BLaER1 treated with 17β-estradiol and CSF1 and Interleukin-3, amounts not matched to agents 10 nM and 100 nM (cell line): ENCODE measurements at regions not wholly inside any gene's neighbourhood (a gene's known extent, or its start where the extent isn't known, plus 50 kb on each side); places are given as distances from the start of the nearest gene placed in this dataset.

Experiments used
- H3K27ac ChIP-seq, 11 experiments: shearing (Covaris generic); formaldehyde crosslinking; 2 replicates each; pipeline ENCODE4 v1.8.1; 2022
- H3K27me3 ChIP-seq, 11 experiments: shearing (Covaris generic); formaldehyde crosslinking; 2 replicates each; pipeline ENCODE4 v1.8.1; 2022
- H3K36me3 ChIP-seq, 11 experiments: shearing (Covaris generic); formaldehyde crosslinking; 2 replicates each; pipeline ENCODE4 v1.8.1; 2022
- H3K4me1 ChIP-seq, 10 experiments: shearing (Covaris generic); formaldehyde crosslinking; 2 replicates each; pipeline ENCODE4 v1.8.1; 2022
- H3K4me2 ChIP-seq, 11 experiments: shearing (Covaris generic); formaldehyde crosslinking; 2 replicates each; pipeline ENCODE4 v1.8.1; 2022
- H3K4me3 ChIP-seq, 10 experiments: shearing (Covaris generic); formaldehyde crosslinking; 2 replicates each; pipeline ENCODE4 v1.8.1; 2022
- H3K9ac ChIP-seq, 11 experiments: shearing (Covaris generic); formaldehyde crosslinking; 2 replicates each; pipeline ENCODE4 v1.8.1; 2022
- H3K9me3 ChIP-seq, 11 experiments: shearing (Covaris generic); formaldehyde crosslinking; replicated peaks in 1 of 11; 2 replicates each; pipeline ENCODE4 v1.8.1; 2022
- H4K20me1 ChIP-seq, 11 experiments: shearing (Covaris generic); formaldehyde crosslinking; 2 replicates each; pipeline ENCODE4 v1.8.1; 2022
- Cebpa-rat ChIP-seq, 11 experiments: shearing (Covaris generic); IDR thresholded peaks; 2 replicates each; pipeline ENCODE4 v1.8.1; 2022

DNA sequence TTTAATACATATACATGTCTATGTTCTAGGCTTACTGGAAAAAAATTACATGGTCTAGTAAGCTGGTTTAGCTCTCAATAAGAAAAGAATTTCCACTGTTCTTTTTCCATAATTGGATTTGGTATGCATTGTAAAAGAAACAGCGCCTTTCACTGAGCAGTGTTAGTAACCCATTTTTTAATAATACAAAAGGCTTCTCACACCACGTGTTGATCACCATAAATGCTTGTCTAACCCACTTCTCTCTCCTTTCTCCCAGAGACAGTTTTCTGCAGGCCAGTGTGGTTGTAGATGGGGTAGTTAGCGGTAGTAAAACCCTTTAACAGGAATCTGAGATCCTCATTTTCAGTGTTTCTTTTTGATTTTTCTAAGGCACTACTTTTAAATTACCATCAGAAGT lies 348.7 kb upstream of the MANEA start:
- H3K4me1 ChIP-seq: no peaks in the 10 kb centered on the region
- H3K9ac ChIP-seq: no peak overlapping the region
- H4K20me1 ChIP-seq: no peaks in the 10 kb centered on the region
- TF ChIP-seq Cebpa-rat (IDR thresholded peaks at IDR 0.05): no peak
- H3K36me3 ChIP-seq: no peaks in the 10 kb centered on the region
- no peak overlapping the region for H3K4me3 ChIP-seq
- H3K9me3 ChIP-seq: no peaks in the 10 kb centered on the region
- H3K27ac ChIP-seq: no peak overlapping the region
- no peak overlapping the region for H3K4me2 ChIP-seq
- no peaks in the 10 kb centered on the region for H3K27me3 ChIP-seq

DNA sequence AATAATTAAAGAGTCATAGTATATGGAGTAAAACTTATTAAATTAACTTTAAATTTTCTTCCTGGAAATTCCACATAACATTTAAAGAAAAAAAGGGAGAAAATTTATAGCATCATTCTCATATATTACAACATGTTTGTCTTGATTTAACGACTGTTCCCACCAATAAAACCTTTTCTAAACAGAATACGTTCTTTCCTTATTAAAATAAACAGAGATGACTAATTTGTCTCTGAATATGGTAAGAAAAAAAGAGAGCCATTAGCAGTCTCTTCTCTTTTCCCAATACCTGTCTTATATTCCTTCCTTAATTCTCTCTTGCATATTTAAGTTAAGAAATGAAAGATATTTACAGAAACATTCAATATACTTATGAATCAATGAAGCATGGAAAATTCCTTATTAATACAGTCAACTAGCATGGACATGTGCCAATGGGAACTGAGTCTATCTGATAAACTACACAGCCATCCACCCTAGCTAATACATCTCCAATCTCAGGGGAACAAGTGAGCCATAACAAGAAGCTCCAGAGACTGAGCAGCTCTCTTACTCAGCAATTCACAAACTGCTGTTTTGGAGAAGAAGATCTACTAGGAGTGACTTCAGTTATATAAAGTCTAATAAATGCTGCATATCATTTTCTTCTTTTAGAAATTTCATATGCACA lies 347.1 kb upstream of the MANEA start:
- no peak for TF ChIP-seq Cebpa-rat (IDR thresholded peaks at IDR 0.05)
- no peak overlapping the region for H3K27ac ChIP-seq

DNA sequence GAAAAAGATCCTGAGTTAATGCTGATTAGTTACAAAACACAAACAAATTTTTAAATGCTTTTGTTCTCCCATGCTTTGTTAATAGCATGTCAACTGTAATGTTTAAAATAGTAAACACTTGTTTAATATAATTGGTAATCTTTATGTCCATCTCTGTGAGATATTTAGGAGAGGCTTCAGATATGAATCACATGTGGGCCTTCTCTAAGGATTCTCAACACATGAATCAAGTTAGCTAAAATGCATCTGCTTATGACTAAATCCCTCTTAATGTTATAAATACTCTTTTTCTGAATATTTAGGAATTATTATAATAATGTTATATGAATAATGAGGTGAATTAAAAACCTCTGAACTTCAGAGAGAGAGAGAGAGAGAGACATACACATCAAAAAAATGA lies 345.9 kb upstream of the MANEA start:
- no peak overlapping the region for H3K27ac ChIP-seq
- no peak for TF ChIP-seq Cebpa-rat (IDR thresholded peaks at IDR 0.05)
- H4K20me1 ChIP-seq: no peaks in the 10 kb centered on the region
- H3K9me3 ChIP-seq: no peaks in the 10 kb centered on the region
- H3K4me1 ChIP-seq: no peaks in the 10 kb centered on the region
- no peaks in the 10 kb centered on the region for H3K27me3 ChIP-seq
- no peak overlapping the region for H3K4me3 ChIP-seq
- H3K4me2 ChIP-seq: no peak overlapping the region
- no peak overlapping the region for H3K9ac ChIP-seq
- H3K36me3 ChIP-seq: no peaks in the 10 kb centered on the region

More for the DNA sequence above, 347.1 kb upstream of the MANEA start:
- no peak overlapping the region for H3K4me3 ChIP-seq
- H3K9me3 ChIP-seq: no peaks in the 10 kb centered on the region
- no peak overlapping the region for H3K9ac ChIP-seq
- H4K20me1 ChIP-seq: no peaks in the 10 kb centered on the region
- no peaks in the 10 kb centered on the region for H3K36me3 ChIP-seq
- no peak overlapping the region for H3K4me2 ChIP-seq
- H3K4me1 ChIP-seq: no peaks in the 10 kb centered on the region
- H3K27me3 ChIP-seq: no peaks in the 10 kb centered on the region

DNA sequence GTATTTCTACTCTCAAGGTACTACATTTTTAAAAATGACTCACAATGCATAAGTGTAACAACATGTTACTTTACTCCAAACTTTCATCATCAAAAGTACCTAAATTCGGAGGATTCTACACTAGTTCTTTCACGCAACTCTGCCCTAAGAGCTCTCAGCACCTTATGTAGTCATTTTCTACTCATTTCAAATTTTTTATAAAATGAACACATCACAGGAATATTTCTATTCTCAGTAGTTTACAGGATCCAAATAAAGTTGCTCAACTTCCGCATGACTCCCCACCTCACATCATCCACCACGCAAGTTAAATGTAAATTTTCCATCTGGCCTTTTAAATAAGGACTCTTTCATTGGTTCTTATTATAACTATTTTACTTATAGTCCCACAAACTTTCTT lies 344.9 kb upstream of the MANEA start:
- no peak overlapping the region for H3K27ac ChIP-seq
- no peaks in the 10 kb centered on the region for H3K4me1 ChIP-seq
- no peaks in the 10 kb centered on the region for H3K27me3 ChIP-seq
- no peak for TF ChIP-seq Cebpa-rat (IDR thresholded peaks at IDR 0.05)
- H3K9me3 ChIP-seq: no peaks in the 10 kb centered on the region
- H4K20me1 ChIP-seq: no peaks in the 10 kb centered on the region
- H3K4me3 ChIP-seq: no peak overlapping the region
- no peaks in the 10 kb centered on the region for H3K36me3 ChIP-seq
- no peak overlapping the region for H3K9ac ChIP-seq
- H3K4me2 ChIP-seq: no peak overlapping the region

DNA sequence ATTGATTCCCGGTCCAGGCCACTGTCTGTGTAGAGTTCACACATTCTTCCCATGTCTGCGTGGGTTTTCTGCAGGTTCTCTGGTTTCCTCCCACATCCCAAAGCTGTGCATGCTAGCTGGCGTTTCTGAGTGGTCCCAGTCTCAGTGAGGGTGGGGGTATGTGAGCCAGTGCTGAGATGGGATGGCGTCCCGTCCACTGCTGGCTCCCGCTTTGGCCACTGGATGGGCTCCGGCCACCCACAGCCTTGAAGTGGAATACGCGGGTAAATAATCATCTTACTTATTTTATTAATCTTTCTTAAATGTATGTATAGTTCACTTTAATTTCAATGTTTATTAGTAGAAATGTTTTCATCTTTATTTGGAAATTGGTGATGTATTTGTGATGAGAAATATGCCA lies 343.5 kb upstream of the MANEA start:
- Histone ChIP-seq H3K4me1 (no peaks in the 10 kb centered on the region), H3K9me3 (no peaks in the 10 kb centered on the region), H4K20me1 (no peaks in the 10 kb centered on the region), H3K27me3 (no peaks in the 10 kb centered on the region), H3K4me2 (no peak overlapping the region), H3K36me3 (no peaks in the 10 kb centered on the region), H3K27ac (no peak overlapping the region), H3K9ac (no peak overlapping the region), H3K4me3 (no peak overlapping the region)
- no peak for TF ChIP-seq Cebpa-rat (IDR thresholded peaks at IDR 0.05)

DNA sequence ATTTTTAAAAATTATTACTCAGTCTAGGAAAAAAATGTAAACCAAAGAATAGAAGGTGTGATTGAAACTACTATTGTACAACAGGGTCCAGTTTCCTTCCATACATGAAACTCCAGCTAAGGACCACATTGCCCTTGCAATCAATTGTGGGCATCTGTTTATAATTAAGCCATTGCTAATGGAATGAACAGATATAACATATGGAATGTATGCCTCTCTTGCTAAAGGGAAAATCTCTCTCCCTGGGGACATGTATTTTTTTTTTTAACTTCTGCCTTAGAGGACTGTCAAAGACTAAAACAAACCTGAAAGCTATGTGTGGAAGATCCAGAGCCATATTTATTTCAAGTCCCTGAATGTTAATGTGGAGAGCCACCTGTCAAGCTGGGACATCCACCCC lies 336.8 kb upstream of the MANEA start:
- no peaks in the 10 kb centered on the region for H3K36me3 ChIP-seq
- no peaks in the 10 kb centered on the region for H3K9me3 ChIP-seq
- no peak overlapping the region for H3K9ac ChIP-seq
- no peak overlapping the region for H3K4me2 ChIP-seq
- no peaks in the 10 kb centered on the region for H4K20me1 ChIP-seq
- no peak overlapping the region for H3K27ac ChIP-seq
- no peaks in the 10 kb centered on the region for H3K27me3 ChIP-seq
- no peak for TF ChIP-seq Cebpa-rat (IDR thresholded peaks at IDR 0.05)
- H3K4me1 ChIP-seq: no peaks in the 10 kb centered on the region
- no peak overlapping the region for H3K4me3 ChIP-seq

DNA sequence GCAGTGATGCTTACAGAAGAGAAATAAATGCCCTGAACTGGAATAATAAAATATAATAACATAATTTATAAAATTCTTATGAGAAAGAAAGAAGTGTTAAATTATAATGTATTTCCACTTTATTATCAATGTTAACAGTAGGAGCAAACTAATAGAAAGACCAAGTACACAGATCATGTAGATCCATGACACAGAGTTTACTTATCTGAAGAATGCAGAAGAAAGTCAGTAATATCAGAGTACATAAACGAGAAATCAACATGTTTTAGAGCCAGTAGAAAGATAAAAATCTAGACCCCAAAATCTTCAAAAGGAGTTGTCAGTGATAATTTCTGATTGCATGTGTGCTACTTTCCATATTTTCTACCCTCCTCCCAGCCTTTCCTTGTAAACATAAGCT lies 334.8 kb upstream of the MANEA start:
- no peak for TF ChIP-seq Cebpa-rat (IDR thresholded peaks at IDR 0.05)
- H3K27ac ChIP-seq: no peak overlapping the region
- no peaks in the 10 kb centered on the region for H4K20me1 ChIP-seq
- no peaks in the 10 kb centered on the region for H3K27me3 ChIP-seq
- H3K9me3 ChIP-seq: no peaks in the 10 kb centered on the region
- no peaks in the 10 kb centered on the region for H3K4me1 ChIP-seq
- H3K9ac ChIP-seq: no peak overlapping the region
- no peaks in the 10 kb centered on the region for H3K36me3 ChIP-seq
- no peak overlapping the region for H3K4me3 ChIP-seq
- no peak overlapping the region for H3K4me2 ChIP-seq

DNA sequence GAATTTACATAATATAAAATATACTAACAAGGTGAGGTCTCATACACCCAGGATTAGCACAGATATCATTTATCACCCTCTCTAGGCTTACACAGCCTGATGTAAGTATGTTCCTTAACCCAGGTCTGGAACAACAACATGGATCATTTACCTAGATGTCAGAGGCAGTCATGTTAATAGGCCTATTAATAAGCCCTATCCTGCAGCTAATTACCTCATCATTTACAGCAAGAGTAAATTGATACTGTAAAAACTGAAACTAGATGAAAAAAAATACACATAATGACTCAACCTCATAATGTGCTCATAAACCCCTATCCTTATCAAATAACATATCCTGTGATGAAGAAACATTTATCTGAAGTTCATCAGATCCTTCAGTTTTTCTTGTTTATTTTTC lies 334.3 kb upstream of the MANEA start:
- no peaks in the 10 kb centered on the region for H3K4me1 ChIP-seq
- TF ChIP-seq Cebpa-rat (IDR thresholded peaks at IDR 0.05): no peak
- H4K20me1 ChIP-seq: no peaks in the 10 kb centered on the region
- H3K27me3 ChIP-seq: no peaks in the 10 kb centered on the region
- no peak overlapping the region for H3K9ac ChIP-seq
- no peaks in the 10 kb centered on the region for H3K9me3 ChIP-seq
- no peak overlapping the region for H3K27ac ChIP-seq
- H3K4me3 ChIP-seq: no peak overlapping the region
- no peak overlapping the region for H3K4me2 ChIP-seq
- H3K36me3 ChIP-seq: no peaks in the 10 kb centered on the region

DNA sequence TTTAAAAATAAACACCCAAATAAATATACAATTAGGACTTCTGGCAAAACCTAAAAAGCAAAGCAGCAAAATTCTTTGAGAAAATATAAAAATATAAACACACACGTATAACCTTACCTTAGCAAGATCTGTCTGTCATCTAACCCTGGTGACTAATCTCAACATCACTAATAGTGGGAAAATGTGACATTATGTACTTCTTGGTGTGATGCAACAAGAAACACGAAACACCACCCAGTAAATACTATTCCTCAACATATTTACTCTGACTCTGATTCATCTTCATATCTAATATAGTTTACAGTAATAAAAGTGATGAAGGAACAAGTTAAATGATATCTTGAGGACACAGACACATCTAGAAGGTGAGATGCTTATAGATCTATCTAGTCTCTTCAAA lies 332.6 kb upstream of the MANEA start:
- Histone ChIP-seq H3K4me1 (no peaks in the 10 kb centered on the region), H3K4me3 (no peak overlapping the region), H3K4me2 (no peak overlapping the region), H3K9me3 (no peaks in the 10 kb centered on the region), H4K20me1 (no peaks in the 10 kb centered on the region), H3K9ac (no peak overlapping the region), H3K27me3 (no peaks in the 10 kb centered on the region), H3K36me3 (no peaks in the 10 kb centered on the region), H3K27ac (no peak overlapping the region)
- no peak for TF ChIP-seq Cebpa-rat (IDR thresholded peaks at IDR 0.05)

DNA sequence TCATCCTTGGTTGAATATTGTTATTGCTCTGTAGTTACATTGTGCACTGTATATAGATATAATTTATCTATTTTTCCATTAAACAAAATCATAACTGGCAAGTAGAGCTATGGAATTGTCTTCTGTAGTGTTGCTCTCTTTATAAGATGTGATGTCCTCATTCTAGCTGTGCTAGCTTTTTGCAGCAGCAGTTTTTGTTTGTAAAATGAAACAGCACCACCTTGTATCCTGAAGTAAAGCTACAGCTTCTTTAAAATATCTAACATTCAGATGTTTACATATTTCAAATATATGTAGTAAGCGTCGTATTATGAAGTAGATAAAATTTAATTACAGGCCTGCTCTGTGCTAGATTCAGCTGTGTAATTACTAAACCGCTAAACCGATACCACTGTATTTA lies 328.8 kb upstream of the MANEA start:
- no peak for TF ChIP-seq Cebpa-rat (IDR thresholded peaks at IDR 0.05)
- Histone ChIP-seq H4K20me1 (no peaks in the 10 kb centered on the region; a peak in 1 of 22 replicates), H3K36me3 (no peaks in the 10 kb centered on the region), H3K4me3 (no peak overlapping the region), H3K4me2 (no peak overlapping the region), H3K27me3 (no peaks in the 10 kb centered on the region), H3K27ac (peak overlapping the region in 1 of 11 experiments; percentile 3; a peak in 1 of 22 replicates), H3K9ac (no peak overlapping the region), H3K4me1 (no peaks in the 10 kb centered on the region), H3K9me3 (no peaks in the 10 kb centered on the region)
